Spinal cord (tissue), 9 donors: ENCODE measurements at regions not wholly inside any gene's neighbourhood (a gene's known extent, or its start where the extent isn't known, plus 50 kb on each side); places are given as distances from the start of the nearest gene placed in this dataset.
"Not testable (repeated sequence)": the region's sequence is repeated elsewhere in the genome, so short reads cannot be mapped to it uniquely, and the experiment has no call there.

Source experiments
- DNase-seq, 6 donors: peaks; one replicate each; pipeline versions ENCODE4 v3.0.0 to v3.0.0-alpha.2; 2013 to 2015; ENCODE audit warnings: low spot score in 6 of 6, low read depth in 4 of 6
- H3K27ac ChIP-seq: one replicate; pipeline ENCODE4 v1.5.1; 2013; ENCODE audit warnings: low read depth, low read length, control low read depth
- H3K27me3 ChIP-seq: one replicate; pipeline ENCODE4 v1.6.1; 2013; ENCODE audit warnings: low read length; ENCODE audit not compliant: control insufficient read depth, insufficient read depth
- H3K36me3 ChIP-seq: one replicate; pipeline ENCODE4 v1.6.1; 2013; ENCODE audit warnings: low read length; ENCODE audit not compliant: control insufficient read depth, insufficient read depth
- H3K4me1 ChIP-seq: one replicate; pipeline ENCODE4 v1.6.1; 2013; ENCODE audit warnings: low read length; ENCODE audit not compliant: control insufficient read depth, insufficient read depth
- H3K4me3 ChIP-seq: one replicate; pipeline ENCODE4 v1.5.1; 2013; ENCODE audit warnings: low read depth, low read length, control low read depth
- H3K9me3 ChIP-seq: one replicate; pipeline ENCODE4 v1.6.1; 2013; ENCODE audit warnings: low read length; ENCODE audit not compliant: control insufficient read depth, insufficient read depth
- WGBS: methylation state at CpG from one replicate; pipeline ENCODE4 v1.1.5; 2013; ENCODE audit warnings: missing lambda C conversion rate; ENCODE audit not compliant: insufficient coverage; 5-methylcytosine and 5-hydroxymethylcytosine counted together
- donor health status: healthy.

DNA sequence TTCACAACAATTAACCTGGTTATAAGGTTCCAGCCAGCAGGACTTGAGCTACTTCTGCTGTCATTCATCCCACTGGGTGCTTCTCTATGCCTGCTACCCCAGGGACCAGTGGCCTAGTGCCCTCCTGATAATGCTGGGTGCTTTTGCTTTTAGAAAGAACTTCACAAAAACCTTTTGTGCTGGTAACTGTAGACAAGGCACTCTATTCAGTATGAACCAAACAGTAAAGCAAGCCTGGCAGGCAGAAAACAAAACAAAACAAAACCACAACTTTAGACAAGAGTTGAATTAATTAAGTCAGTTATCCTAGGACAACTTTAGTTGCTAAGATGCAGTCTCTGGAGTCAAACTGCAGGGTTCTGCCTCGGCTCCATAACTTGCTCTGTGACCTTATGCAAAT lies 61.9 kb upstream of the ADGRL2 start:
- DNase-seq = peak in 1 of 6 donors; percentile 16
- Histone ChIP-seq H3K36me3 (no peaks in the 10 kb centered on the region), H3K27me3 (no peaks in the 10 kb centered on the region), H3K9me3 (no peaks in the 10 kb centered on the region), H3K4me1 (no peaks in the 10 kb centered on the region), H3K27ac (no peak overlapping the region), H3K4me3 (no peak overlapping the region)
- no CpG with 5 or more reads among the region's 1 CpG for WGBS

DNA sequence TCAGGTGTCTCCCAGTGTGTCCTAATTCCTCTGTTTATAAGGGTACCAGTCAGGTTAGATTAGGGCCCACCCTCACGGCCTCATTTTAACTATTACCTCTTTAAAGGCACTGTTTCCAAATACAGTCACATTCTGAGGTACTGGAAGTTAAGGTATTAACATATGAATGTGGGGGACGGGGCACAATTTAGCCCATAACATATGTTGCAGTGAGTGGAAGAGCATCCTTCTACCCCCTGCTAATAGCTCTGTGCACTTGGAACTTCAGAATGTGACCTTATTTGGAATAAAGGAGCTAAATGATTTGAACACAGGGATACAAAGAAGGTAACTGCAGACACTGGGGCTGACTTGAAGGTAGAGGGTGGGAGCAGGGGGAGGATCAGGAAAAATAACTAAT lies 67.3 kb upstream of the ADGRL2 start:
- no peaks in the 10 kb centered on the region for H3K4me1 ChIP-seq
- H3K9me3 ChIP-seq = no peaks in the 10 kb centered on the region
- no peaks in the 10 kb centered on the region for H3K36me3 ChIP-seq
- no peak for DNase-seq
- WGBS = no CpG with 5 or more reads among the region's 2 CpGs
- no peak overlapping the region for H3K4me3 ChIP-seq
- H3K27ac ChIP-seq = no peak overlapping the region
- H3K27me3 ChIP-seq = no peaks in the 10 kb centered on the region

DNA sequence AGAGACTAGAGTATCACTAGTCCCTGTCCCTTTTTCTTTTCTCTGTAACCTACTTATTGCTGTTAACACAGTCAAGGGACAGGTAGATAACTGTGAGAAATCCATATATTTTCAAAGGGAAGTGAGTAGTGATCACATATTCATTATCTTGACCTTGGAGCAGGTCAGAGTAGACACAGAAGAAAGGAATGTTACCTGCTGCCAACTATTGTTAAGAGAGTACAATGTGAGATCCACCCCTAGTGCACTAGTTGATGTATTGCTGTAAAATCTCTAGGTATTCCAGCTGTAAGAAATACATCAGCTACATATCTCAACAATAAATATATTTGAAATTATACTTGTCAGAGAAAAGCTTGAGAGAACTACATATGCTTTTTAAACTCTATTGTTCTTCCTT lies 68.7 kb upstream of the ADGRL2 start:
- no peaks in the 10 kb centered on the region for H3K36me3 ChIP-seq
- DNase-seq = no peak
- no peaks in the 10 kb centered on the region for H3K4me1 ChIP-seq
- no peaks in the 10 kb centered on the region for H3K27me3 ChIP-seq
- H3K9me3 ChIP-seq = no peaks in the 10 kb centered on the region
- H3K27ac ChIP-seq = no peak overlapping the region
- H3K4me3 ChIP-seq = no peak overlapping the region

DNA sequence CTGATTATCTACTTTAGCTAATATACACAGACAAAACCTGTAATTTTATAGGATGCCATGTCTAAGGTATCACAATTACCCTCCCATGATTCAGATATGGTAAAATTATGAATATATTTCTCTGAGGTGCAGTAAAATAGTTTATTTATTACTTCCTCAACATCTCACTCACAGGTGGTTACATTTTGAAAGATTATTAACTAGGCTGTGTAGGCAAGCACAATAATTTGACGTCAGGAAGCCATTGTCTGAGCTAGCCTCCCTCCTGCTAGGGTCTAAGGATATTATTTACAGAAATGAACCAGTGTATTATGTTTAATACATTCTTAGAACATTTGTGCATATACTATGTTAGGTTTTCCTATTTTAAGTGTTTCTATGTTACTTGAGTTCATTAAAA lies 69.9 kb upstream of the ADGRL2 start:
- Histone ChIP-seq H3K27me3 (no peaks in the 10 kb centered on the region), H3K27ac (no peak overlapping the region), H3K9me3 (peaks cover 2% of the 10 kb centered on the region), H3K4me3 (no peak overlapping the region), H3K36me3 (no peaks in the 10 kb centered on the region), H3K4me1 (no peaks in the 10 kb centered on the region)
- no CpG with 5 or more reads among the region's 1 CpG for WGBS
- no peak for DNase-seq

DNA sequence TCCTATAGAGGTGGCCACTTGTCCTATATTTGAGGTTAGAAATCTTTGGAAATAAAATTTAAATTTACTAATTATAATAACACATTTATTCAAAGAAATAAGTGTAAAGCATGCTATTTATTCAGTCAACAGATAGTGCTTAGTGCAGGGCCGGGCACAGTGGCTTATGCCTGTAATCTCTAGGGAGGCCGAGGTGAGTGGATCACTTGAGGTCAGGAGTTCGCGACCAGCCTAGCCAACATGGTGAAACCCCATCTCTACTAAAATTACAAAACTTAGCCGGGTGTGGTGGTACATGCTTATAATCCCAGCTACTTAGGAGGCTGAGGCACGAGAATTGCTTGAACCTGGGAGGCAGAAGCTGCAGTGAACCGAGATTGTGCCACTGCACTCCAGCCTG lies 70.4 kb upstream of the ADGRL2 start:
- not testable (repeated sequence) for H3K27ac ChIP-seq, H3K9me3 ChIP-seq, DNase-seq, H3K4me3 ChIP-seq, H3K36me3 ChIP-seq, H3K4me1 ChIP-seq, H3K27me3 ChIP-seq
- 94% methylated on average over 3 of the region's 7 CpGs for WGBS

DNA sequence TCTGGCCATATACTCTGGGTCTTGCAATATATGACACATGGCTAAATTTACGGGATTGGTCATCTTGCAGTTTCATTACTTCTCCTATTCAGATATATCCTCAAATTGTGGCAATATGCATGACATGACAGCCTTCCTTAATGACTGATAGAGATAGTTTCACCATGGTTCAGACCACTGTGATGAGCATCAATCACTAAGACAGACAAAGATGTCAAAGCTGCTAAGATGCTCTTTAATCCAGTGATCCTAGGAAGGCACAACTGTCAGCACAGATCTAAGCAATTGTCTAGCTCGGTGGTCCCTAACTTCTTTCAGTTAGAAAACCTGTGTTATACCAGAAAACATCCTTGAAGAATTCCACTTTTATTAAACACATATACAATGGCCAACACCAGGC lies 70.9 kb upstream of the ADGRL2 start:
- no peak overlapping the region for H3K4me3 ChIP-seq
- no peaks in the 10 kb centered on the region for H3K36me3 ChIP-seq
- no peak for DNase-seq
- peaks cover 2% of the 10 kb centered on the region for H3K9me3 ChIP-seq
- 100% methylated on average over 2 of the region's 2 CpGs for WGBS
- H3K4me1 ChIP-seq = no peaks in the 10 kb centered on the region
- H3K27ac ChIP-seq = no peak overlapping the region
- no peaks in the 10 kb centered on the region for H3K27me3 ChIP-seq

DNA sequence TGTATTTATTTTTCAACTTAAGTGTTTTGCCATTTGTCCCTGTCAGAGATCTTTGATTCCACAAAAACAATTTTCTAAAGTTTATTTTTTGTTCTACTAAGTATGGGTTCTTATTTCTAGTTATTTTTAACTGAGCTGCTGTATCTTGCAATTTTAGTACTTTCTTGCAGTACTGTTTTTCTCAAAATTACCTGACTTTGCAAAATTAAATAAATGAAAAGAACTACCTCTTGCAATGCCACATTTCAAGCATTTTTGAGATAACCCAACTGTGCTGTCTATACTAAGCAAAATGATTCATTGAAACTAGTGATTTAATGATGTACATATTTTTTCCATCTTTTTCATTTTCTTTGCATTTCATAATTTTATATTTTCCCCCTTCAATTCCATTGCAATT lies 71.5 kb upstream of the ADGRL2 start:
- Histone ChIP-seq H3K4me1 (no peaks in the 10 kb centered on the region), H3K27me3 (no peaks in the 10 kb centered on the region), H3K27ac (no peak overlapping the region), H3K4me3 (no peak overlapping the region), H3K9me3 (peaks cover 2% of the 10 kb centered on the region), H3K36me3 (no peaks in the 10 kb centered on the region)
- DNase-seq = no peak

DNA sequence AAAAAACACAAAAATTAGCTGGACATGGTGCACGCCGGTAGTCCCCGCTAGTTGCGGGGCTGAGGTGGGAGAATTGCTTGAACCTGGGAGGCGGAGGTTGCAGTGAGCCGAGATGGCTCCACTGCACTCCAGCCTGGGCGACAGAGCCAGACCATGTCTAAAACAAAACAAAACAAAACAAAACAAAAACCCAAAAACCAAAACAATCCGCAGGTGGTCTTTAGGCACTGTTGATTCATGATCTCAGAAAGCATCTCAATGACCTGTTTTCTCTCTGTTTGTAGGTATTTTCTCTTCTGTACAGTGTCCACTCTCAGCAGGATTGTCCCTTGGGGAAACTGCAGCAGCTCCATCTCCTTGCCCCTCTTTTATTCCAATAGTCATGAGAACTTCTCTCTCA lies 74.9 kb upstream of the ADGRL2 start:
- 97% methylated on average over 6 of the region's 8 CpGs for WGBS
- no peak for DNase-seq
- Histone ChIP-seq H3K4me1 (no peaks in the 10 kb centered on the region), H3K4me3 (no peak overlapping the region), H3K27ac (no peak overlapping the region), H3K9me3 (peaks cover 2% of the 10 kb centered on the region), H3K36me3 (no peaks in the 10 kb centered on the region), H3K27me3 (no peaks in the 10 kb centered on the region)

DNA sequence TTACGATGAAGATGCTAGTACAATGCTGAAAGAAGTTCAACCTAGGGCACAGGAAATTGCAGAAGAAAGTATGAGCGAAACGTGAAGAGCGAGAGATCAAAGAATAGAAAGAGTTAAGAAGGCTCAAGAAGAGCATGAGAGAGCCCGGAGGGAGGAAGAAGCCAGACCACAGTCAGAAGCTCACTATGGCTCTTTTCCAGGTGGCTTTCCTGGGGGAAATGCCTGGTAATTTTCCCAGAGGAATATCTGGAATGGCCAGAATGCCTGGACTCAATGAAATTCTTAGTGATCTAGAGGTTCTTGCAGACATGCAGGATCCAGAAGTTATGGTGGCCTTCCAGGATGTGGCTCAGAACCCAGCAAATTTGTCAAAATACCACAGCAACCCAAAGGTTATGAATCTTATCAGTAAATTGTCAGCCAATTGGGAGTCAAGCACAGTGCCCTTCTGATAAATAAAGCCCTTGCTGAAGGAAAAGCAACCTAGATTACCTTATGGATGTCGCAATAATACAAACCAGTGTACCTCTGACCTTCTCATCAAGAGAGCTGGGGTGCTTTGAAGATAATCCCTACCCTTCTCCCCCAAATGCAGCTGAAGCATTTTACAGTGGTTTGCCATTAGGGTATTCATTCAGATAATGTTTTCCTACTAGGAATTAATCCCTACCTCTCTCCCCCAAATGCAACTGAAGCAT lies 78.0 kb upstream of the ADGRL2 start:
- not testable (repeated sequence) for H3K36me3 ChIP-seq, H3K27me3 ChIP-seq, DNase-seq, H3K9me3 ChIP-seq, H3K4me3 ChIP-seq, H3K27ac ChIP-seq, H3K4me1 ChIP-seq
- WGBS = 96% methylated on average over 5 of the region's 6 CpGs

DNA sequence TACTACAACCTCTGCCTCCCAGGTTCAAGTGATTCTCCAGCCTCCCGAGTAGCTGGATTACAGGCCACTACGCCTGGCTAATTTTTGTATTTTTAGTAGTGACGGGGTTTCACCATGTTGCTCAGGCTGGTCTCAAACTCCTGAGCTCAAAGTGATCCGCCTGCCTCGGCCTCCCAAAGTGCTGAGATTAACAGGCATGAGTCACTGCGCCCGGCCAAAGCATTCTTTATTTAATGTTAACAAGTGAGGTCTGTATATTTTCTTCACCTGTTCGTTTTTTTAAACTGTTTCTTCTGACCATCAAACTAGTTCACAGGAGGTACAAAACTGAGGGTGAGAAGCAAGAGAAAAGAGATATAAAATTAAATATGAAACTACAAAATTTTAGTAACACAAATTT lies 80.5 kb upstream of the ADGRL2 start:
- not testable (repeated sequence) for H3K36me3 ChIP-seq, DNase-seq, H3K27ac ChIP-seq, H3K4me3 ChIP-seq, H3K27me3 ChIP-seq, H3K4me1 ChIP-seq, H3K9me3 ChIP-seq
- WGBS = no CpG with 5 or more reads among the region's 8 CpGs
